ENCODE measurements at regions not wholly inside any gene's neighbourhood (a gene's known extent, or its start where the extent isn't known, plus 50 kb on each side); places are given as distances from the start of the nearest gene placed in this dataset.

DNA sequence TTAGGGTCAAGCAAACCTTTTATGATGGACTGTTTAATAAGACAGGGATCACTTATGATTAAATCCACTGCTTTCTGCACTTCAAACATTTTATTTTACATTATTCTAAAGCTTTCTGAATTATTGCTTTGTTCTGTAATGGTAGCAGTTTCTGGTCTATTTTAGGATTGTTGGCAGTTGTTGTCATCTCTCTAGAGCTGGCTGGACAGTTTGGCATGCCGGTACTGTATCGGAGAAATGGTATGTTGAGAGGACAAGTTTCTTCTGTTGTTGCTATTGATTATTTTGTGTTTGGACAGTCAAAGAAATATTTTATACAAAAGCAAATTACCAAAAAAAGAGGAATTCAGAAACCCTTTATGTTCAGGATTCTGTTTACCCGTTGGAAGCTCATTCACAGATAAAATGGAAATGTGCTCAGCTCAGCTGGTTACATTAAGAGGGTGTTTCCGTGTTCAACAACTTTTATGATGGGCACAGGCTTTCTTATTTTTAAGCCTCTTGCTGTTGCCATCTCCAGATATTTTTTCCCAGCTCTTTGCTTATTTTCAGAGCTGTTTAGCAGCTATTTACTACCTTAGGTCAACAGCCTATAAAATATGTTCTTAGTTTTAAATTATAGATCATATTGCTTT lies 214.6 kb upstream of the IGFBP7 start:
- no peak for TF ChIP-seq MXI1 (IDR thresholded peaks at IDR 0.05; ENCODE audit: low read depth, low read length)
- TF ChIP-seq NR2C1 (IDR thresholded peaks at IDR 0.05) = no peak
- TF ChIP-seq NR2F1 (conservative IDR thresholded peaks at IDR 0.05) = no peak
- TF ChIP-seq, protein P1, sequence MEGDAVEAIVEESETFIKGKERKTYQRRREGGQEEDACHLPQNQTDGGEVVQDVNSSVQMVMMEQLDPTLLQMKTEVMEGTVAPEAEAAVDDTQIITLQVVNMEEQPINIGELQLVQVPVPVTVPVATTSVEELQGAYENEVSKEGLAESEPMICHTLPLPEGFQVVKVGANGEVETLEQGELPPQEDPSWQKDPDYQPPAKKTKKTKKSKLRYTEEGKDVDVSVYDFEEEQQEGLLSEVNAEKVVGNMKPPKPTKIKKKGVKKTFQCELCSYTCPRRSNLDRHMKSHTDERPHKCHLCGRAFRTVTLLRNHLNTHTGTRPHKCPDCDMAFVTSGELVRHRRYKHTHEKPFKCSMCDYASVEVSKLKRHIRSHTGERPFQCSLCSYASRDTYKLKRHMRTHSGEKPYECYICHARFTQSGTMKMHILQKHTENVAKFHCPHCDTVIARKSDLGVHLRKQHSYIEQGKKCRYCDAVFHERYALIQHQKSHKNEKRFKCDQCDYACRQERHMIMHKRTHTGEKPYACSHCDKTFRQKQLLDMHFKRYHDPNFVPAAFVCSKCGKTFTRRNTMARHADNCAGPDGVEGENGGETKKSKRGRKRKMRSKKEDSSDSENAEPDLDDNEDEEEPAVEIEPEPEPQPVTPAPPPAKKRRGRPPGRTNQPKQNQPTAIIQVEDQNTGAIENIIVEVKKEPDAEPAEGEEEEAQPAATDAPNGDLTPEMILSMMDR (IDR thresholded peaks at IDR 0.05 in 2 of 3, conservative IDR thresholded peaks at IDR 0.05 in 1 of 3; ENCODE audit: control insufficient read depth in 2 of 3, extremely low read depth in 1 of 3, insufficient read depth in 1 of 3, low read depth in 3 of 3, low read length in 3 of 3) = no peak
- TF ChIP-seq RAD21 (IDR thresholded peaks at IDR 0.05; ENCODE audit: insufficient read depth, low read depth, low read length) = no peak
- no peak for TF ChIP-seq POU2F2 (IDR thresholded peaks at IDR 0.05; ENCODE audit: borderline replicate concordance, low read depth, low read length)
- TF ChIP-seq NFXL1 (IDR thresholded peaks at IDR 0.05; ENCODE audit: borderline replicate concordance) = no peak
- TF ChIP-seq, protein P2, sequence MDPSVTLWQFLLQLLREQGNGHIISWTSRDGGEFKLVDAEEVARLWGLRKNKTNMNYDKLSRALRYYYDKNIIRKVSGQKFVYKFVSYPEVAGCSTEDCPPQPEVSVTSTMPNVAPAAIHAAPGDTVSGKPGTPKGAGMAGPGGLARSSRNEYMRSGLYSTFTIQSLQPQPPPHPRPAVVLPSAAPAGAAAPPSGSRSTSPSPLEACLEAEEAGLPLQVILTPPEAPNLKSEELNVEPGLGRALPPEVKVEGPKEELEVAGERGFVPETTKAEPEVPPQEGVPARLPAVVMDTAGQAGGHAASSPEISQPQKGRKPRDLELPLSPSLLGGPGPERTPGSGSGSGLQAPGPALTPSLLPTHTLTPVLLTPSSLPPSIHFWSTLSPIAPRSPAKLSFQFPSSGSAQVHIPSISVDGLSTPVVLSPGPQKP (IDR thresholded peaks at IDR 0.05; ENCODE audit: low read depth, low read length) = no peak
- TF ChIP-seq EZH2 (IDR thresholded peaks at IDR 0.05; ENCODE audit: borderline replicate concordance, control insufficient read depth, low read depth, low read length) = no peak
- TF ChIP-seq SREBF2 (IDR thresholded peaks at IDR 0.05; ENCODE audit: low read length) = no peak

Data from GM12878 (cell line).